ENCODE measurements at regions not wholly inside any gene's neighbourhood (a gene's known extent, or its start where the extent isn't known, plus 50 kb on each side); places are given as distances from the start of the nearest gene placed in this dataset.

DNA sequence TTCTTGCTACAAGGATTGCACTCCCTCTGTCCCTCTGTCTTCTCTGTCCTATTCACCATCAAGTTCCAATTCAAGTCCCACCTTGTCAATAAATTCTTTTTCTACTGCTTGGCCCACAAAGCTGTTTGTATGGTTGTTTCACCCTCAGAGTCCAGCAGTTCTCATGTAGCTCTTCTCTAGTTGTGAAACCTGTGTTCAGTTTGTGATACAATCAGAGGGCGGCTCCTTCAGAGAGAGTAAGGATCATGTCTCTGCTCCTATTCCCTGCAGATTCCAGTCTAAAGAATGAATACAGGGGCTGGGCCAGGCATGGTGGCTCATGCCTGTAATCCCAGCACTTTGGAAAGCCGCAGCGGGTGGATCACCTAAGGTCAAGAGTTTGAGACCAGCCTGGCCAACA lies 126.6 kb upstream of the BET1 start:
- TF ChIP-seq, protein P1, sequence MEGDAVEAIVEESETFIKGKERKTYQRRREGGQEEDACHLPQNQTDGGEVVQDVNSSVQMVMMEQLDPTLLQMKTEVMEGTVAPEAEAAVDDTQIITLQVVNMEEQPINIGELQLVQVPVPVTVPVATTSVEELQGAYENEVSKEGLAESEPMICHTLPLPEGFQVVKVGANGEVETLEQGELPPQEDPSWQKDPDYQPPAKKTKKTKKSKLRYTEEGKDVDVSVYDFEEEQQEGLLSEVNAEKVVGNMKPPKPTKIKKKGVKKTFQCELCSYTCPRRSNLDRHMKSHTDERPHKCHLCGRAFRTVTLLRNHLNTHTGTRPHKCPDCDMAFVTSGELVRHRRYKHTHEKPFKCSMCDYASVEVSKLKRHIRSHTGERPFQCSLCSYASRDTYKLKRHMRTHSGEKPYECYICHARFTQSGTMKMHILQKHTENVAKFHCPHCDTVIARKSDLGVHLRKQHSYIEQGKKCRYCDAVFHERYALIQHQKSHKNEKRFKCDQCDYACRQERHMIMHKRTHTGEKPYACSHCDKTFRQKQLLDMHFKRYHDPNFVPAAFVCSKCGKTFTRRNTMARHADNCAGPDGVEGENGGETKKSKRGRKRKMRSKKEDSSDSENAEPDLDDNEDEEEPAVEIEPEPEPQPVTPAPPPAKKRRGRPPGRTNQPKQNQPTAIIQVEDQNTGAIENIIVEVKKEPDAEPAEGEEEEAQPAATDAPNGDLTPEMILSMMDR (IDR thresholded peaks at IDR 0.05): no peak
- TF ChIP-seq RFX5 (IDR thresholded peaks at IDR 0.05): no peak
